MM.1S (cell line): ENCODE measurements at regions not wholly inside any gene's neighbourhood (a gene's known extent, or its start where the extent isn't known, plus 50 kb on each side); places are given as distances from the start of the nearest gene placed in this dataset.

ENCODE experiments used
- EZH2 ChIP-seq: fragments of 300-600 bp; sonication (generic); optimal IDR thresholded peaks from 2 replicates; pipeline ENCODE3; 2017; ENCODE audit warnings: low read depth, mild to moderate bottlenecking, antibody characterized with exemption, low read length, mixed read lengths
- TF ChIP-seq, protein P1 (sequence below): fragments of 300-600 bp; sonication (generic); IDR thresholded peaks from 2 replicates; pipeline ENCODE4 v1.5.1; 2016; ENCODE audit warnings: antibody characterized with exemption, low read length, mixed read lengths

DNA sequence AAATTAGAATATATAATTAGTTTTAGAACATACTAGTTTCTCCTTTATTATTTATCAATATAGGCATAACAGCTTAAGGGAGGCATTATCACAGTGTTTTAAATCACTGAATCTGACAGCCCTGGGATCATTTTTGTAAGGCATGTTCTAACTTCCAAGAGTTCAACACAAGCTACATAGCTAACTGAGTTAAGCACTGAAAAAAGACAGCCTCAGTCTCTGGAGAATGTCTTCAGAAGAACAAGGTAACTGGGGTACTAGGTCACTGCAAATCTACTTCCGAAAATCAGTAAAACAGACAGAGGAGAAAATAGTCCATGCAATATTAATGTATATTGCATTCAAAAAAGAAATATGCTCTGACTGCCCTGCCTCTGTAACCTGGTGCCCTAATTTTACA is 502.1 kb downstream of the RFC3 start:
- no peak for TF ChIP-seq EZH2
- TF ChIP-seq, protein P1, sequence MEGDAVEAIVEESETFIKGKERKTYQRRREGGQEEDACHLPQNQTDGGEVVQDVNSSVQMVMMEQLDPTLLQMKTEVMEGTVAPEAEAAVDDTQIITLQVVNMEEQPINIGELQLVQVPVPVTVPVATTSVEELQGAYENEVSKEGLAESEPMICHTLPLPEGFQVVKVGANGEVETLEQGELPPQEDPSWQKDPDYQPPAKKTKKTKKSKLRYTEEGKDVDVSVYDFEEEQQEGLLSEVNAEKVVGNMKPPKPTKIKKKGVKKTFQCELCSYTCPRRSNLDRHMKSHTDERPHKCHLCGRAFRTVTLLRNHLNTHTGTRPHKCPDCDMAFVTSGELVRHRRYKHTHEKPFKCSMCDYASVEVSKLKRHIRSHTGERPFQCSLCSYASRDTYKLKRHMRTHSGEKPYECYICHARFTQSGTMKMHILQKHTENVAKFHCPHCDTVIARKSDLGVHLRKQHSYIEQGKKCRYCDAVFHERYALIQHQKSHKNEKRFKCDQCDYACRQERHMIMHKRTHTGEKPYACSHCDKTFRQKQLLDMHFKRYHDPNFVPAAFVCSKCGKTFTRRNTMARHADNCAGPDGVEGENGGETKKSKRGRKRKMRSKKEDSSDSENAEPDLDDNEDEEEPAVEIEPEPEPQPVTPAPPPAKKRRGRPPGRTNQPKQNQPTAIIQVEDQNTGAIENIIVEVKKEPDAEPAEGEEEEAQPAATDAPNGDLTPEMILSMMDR: no peak
